SH-SY5Y (cell line): ENCODE measurements at regions not wholly inside any gene's neighbourhood (a gene's known extent, or its start where the extent isn't known, plus 50 kb on each side); places are given as distances from the start of the nearest gene placed in this dataset.

Experiments
- GATA2 ChIP-seq: IDR thresholded peaks from 2 replicates; pipeline ENCODE4 v1.6.1; 2011; ENCODE audit warnings: mild to moderate bottlenecking, low read depth, low read length
- GATA3 ChIP-seq: IDR thresholded peaks from 2 replicates; pipeline ENCODE4 v1.6.1; 2011; ENCODE audit warnings: low read depth, mild to moderate bottlenecking, low read length, moderate library complexity

DNA sequence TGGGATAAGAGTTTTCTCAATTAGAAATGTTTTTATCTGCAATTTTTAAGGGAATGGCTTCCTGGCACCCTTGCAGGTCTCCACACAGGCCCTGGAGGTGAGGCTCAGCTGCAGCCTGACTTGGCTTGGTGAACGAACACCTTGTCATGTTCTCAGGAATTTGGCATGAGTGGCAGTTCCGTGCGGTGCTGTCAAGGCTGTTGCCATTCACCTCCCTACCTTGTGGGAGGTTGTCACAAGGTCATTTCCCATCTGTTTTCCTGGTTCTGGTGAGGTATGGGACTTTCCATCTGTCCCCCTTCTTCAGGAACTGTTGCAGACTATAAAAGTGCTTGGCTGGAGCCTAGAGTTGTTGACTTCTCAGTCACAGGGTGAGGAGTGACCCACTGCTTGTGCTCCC, 82.9 kb downstream of the ELOVL4 start:
- TF ChIP-seq GATA3 (no peak), GATA2 (no peak)

DNA sequence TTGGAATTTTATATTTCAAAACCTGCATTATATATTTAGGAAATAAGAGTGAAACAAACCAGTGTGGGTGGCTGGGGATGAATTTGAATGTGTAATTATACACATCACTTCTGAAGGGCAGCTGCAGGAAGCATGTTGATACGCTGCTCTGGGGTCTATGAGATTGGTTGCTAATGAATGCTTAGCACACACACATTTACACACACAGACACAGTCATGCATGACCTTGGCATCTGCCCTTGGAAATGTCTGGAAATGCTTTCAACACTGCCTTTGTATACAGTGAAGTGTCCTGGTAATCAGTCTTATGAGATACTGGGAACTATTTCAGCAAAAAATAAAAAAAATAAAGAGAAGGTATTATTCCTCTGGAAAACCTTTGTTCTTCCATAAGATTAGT, 83.4 kb downstream of the ELOVL4 start:
- TF ChIP-seq GATA2, result no peak
- no peak for TF ChIP-seq GATA3

DNA sequence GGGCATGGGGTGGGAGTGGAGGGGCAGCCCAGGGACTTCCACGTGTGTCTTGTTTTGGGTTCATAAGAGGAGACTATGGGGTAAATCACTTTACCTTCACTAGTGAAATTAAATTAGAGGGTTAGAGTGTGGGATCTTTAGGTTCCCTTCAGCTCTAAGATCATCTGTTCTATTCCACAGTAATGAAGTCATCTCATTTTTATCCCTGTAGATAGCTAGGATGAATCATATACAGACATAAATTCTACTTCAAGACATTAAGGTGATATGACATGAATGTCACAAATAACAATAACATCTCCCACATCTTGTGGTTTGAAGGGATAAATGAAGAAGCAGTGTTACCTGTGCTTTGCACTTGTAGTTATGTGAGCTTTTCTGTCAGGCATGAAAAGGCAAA, 83.8 kb downstream of the ELOVL4 start:
- TF ChIP-seq GATA2 (no peak), GATA3 (no peak)

DNA sequence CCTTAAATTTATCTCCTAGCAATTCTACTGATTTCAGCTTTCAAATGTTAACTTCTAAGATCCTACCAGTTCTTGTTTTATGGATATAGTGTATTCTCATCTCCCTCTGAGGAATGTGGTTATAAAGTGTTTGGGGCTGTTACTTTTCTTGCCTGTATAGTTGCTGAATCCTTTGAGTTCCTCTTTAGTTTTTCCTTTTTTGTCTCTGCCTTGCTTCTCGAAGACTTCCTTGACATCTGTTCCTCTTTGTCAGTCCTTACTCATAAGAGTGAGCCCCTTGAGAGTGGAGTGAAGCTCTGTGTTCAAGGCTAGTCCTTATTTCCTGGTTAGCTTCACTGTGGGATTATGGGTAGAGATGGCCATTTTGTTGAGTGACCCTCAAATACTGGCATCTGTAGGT, 84.6 kb downstream of the ELOVL4 start:
- TF ChIP-seq GATA2 (no peak), GATA3 (no peak)

DNA sequence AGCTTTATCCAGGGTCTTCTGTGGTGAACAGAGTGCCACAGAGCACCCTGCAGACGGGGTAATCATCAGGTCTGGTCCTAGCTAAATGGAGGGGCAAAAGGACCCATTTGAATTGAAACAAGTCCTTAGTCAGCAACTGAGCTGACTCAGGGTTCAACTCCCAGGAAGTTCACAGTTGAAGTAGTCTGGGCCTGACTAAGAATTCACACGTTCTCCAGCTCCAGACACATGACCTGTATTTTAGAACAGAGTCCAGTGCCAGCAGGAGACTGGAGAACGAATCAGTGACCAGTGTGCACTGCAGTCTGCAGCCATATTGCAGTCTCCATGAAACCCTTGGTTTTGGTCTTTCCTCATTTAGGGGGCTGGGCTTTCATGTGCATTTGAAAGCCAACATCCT, 85.2 kb downstream of the ELOVL4 start:
- no peak for TF ChIP-seq GATA3
- no peak for TF ChIP-seq GATA2

DNA sequence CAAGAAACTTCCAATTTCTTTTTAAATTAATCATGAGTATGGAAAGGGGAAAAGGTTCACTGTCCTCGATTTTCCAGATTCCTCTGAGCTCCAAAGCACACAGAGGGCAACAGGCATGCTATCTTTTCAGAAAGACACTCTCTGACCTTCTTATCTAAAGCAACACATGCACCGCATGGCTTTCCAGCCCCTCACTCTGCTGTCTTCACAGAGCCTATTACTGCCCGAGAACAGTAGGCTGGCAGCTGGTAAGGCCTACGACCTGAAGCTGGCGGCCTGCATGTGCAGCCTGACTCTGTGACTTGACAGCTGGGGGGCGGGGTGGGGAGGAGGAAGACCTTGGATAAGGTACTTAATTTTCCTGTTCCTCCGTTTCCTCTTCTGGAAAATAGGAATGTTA, 86.3 kb downstream of the ELOVL4 start:
- TF ChIP-seq GATA2 (no peak), GATA3 (no peak)

DNA sequence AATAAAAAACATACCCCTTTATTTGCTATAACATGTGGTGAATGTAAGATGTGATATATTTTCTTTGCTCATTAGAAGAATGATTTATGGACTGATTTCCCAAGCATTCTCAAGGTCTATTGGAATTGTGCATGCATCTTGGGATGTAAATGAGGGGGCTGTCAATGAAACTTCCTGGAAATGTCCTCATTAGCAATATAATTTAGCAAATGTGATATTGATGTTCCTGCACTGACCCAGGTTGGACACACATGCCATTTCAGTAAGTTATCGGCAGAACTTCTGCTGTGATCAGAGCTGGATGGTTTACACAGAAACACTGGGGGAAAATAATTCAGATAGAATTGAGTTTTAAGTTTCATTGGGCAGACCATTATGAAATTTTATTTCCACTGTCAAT, 99.9 kb downstream of the ELOVL4 start:
- TF ChIP-seq GATA2 (no peak), GATA3 (no peak)

DNA sequence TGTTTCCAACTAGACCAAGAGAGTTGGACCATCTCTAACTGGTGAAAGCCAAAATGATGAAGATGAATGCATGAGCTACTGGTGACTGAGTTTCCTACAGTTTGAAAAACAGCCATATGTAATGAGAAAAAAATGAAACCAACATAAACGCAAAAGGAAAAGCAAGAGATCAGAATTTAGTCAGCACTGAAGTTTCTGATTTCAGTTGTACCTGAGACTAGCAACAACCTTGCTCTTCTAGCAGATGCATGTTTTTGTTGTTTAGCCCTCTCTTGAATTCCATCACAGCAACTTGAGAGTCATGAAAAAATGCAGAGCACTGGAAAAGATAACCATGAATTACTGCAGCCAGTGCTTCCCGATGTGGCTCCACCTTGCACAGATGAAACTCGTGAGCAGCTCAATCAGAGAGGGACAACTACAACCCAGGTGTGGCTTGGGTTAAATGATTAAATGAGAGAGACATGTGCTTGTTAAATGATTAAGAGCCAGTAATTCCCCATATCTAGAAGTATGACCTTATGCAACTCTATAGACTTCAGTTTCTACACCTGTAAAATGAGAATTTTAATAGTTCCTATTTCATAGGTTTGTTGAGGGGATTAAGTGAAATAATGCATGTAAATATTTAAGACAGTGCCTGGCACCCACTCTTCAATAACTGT, 104.8 kb downstream of the ELOVL4 start:
- TF ChIP-seq GATA2 (no peak), GATA3 (no peak)

DNA sequence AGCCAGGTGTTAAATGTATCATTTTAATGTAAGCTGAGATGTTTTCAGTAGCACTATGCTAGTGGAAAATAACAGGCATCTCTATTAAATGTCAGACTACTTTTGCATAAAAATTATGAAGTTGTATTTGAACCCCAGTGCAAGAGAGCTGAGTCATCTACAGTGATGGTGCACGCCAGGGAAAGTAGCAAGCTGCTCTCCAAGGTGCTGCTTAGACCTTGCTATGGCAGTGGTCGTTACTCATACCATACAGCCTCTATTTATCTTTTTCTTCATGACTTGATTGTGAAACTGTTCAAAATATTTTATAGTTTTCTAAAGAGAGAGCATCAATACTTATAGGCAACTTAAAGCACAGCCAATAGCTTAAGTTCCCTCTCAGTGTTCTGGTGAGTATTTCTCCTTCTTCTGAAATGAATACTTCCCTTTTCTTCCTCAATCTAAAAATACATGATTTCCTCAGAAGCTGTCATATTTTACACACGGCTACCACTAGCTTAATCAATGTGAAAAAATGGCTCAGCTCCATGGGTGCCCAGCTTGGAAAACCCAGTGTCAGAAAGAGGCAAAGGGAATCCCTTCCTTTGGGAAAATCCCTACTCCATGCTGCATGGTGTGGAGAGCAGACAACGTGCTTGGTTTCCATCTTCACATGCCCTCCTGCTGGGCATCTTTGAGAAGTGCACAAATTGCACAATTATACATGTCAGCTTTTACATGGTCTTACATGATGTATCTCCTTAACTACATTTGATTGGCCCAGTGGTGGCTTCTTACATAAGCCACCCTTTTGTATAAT, 105.6 kb downstream of the ELOVL4 start:
- TF ChIP-seq GATA2 (no peak), GATA3 (no peak)

DNA sequence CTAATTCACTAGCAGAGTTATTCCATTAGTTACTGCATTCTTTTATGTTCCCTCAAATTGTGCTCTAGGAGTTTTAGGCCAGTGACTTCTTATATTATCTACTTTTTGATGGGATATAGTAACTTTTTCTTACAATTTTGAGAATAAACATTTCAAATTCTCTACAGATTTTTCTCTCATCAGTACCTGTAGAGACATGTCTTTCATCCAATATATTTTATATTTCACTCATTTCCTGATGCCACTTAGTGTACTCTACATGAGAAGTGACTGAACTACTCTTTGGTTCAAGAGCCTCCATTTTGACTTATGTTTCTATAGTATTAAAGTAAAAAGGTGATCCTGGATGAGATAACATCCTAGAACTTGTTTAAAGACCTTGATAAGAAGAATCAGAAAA, 108.5 kb downstream of the ELOVL4 start:
- no peak for TF ChIP-seq GATA3
- no peak for TF ChIP-seq GATA2

DNA sequence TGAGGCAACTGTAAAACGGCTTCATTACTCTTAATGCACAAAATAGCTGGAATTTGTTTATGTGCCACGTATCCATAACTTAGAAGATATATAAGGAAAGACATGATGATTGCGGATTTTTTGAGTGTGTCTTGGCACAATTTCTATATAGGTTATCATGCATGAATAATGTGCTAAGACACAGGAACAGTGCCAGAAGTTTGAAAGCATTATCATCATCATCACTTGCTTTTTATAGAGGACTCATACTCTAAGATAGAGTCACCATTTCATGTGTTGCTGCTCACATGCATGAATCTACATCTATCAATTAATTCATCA, 113.4 kb downstream of the ELOVL4 start:
- TF ChIP-seq GATA3 (no peak), GATA2 (no peak)

DNA sequence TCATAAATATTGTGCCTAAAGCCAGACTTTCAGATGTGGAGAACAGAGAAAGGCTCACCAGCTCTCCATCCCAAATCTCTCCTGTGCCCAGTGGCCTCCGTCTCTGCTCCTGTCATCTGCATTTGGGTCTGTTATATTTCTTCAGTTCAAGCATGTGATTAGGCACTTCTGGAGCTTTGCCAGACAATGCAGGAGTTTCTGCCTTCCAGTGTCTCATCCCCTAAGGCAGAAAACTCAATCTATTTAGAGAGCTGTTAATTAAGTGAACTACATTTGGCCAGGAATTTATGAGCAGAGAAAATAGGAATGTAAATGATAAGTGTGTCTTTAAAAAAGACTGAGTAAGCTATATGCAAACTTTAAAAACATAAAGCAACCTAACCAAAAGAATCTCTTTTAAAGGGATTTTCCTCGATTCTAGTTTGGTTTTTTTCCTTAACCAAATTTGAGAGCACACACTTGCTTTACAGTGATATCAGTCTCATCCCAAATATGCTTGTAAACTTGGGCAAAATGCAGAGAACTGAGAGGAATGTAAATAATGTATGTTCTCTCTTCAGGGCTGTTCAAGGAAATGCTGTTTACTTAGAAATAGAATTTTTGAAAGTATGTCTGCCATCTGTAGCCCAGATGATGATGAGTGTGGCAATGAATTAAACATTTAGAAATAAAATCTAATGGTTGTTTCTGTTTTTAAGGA, 113.9 kb downstream of the ELOVL4 start:
- no peak for TF ChIP-seq GATA3
- 0 out of 2 replicates have a peak, but pooled peaks have one; percentile 31 for TF ChIP-seq GATA2

DNA sequence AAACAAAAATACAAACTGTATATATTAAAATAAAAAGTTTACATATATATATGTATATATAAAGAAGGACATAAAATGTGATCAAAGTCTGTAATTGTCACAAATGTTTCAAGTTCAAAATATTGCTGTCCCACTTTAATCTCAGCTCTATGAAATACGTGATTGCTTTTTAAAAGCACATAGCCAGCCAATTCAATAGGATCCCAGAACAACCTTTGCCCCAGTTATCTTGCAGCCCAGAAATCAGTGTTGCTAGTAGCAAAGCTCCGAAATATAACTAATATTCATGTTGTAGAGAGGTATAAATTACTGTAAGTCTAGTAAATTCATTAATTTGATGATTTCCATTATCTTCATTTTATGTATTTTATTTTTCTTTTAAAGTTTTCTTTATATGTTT, 114.6 kb downstream of the ELOVL4 start:
- no peak for TF ChIP-seq GATA2
- no peak for TF ChIP-seq GATA3

DNA sequence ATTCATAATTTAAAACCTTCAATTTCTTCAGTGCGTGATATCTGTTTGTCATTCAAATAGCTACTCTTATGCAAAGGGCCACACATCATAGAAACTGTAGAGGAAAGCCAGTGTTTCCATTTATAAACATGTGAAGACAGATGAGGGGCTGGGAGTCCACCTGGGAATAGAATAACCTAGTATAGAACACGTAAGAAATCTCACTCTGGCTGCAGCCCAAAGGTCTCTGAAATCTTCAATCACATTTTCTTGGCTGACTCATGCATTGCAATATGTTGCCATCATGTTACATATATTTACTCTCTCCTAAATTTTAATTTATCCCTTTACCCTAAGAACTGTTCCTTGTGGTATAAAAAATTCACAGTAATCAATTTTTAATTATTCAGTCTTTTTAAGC, 123.2 kb downstream of the ELOVL4 start:
- TF ChIP-seq GATA2 (no peak), GATA3 (no peak)

DNA sequence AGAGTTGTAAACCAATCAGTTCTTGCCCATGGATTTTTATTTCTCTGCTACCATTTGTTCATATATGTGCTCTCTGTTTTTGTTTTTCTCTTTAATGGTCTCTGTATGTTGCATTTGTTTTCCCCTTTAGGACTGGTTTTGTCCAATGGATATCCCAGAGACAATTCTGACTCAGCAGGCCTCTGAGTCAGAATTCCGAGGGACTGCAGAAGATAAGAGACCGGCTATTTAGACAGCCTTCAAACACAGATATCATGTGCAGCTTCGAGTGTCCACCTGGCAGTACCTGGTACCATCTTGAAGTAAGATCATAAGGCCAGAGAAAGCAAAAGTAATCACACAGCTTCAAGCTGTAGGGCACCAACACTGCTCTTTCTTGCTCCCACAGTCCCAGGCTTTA, 125.5 kb downstream of the ELOVL4 start:
- no peak for TF ChIP-seq GATA3
- no peak for TF ChIP-seq GATA2
